Astrocyte (in vitro differentiated cells and primary cell): ENCODE measurements at regions not wholly inside any gene's neighbourhood (a gene's known extent, or its start where the extent isn't known, plus 50 kb on each side); places are given as distances from the start of the nearest gene placed in this dataset.

Experiments
- CTCF ChIP-seq: IDR thresholded peaks from 2 replicates; pipeline ENCODE4 v1.5.1; 2011; ENCODE audit warnings: low read depth, mild to moderate bottlenecking, inconsistent platforms, low read length, moderate library complexity; ENCODE audit not compliant: insufficient read depth
- EZH2 ChIP-seq: IDR thresholded peaks from 2 replicates; pipeline ENCODE4 v1.6.1; 2012; ENCODE audit warnings: mild to moderate bottlenecking, low read length, inconsistent platforms; ENCODE audit not compliant: insufficient read depth

- TF ChIP-seq CTCF (no peak), EZH2 (no peak)
Observed at GRCh38 chr7:109351493-109351892, 781.8 kb downstream of the DNAJB9 start.
